ENCODE measurements at regions not wholly inside any gene's neighbourhood (a gene's known extent, or its start where the extent isn't known, plus 50 kb on each side); places are given as distances from the start of the nearest gene placed in this dataset.

DNA sequence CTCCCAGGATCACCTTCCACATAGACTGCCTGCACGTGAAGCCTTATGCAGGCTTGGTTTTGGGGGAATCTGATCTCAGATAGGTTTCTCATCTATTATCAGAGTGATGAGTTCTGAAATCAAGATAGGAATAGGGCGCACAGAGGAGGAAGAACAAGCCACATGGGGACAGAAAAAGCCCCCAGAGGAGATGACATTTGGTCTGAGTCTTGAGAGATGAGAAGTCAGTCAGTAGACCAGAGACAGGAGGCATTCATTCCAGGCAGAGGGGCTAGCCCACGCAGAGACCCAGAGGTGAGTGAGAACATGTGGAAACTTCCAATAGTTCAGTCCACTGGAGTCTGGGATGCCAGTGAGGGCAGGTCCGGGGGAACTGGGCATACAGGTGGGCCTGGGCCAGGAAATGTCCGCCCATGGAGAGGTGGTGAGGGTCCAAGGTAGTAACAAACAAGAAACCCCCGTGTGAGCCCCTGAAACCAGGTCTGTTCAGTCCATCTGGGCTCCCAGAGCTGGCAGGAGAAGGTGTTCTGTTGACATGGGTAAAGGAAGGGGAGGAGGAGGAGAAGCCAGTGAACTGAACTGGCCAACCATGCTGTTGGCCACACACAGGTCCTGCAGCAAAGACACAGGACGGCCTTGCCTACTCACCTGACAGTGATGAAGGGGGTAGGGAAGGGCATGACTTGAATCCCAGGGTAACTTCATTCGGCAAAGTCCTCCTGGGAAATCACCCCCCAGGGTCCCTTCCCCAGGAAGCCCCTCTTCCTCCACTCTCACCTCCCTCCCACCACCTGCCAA is 69.3 kb upstream of the SMNDC1 start:
- no peaks in the 10 kb centered on the region for H4K20me1 ChIP-seq (ENCODE audit: low read depth, low read length)
- no peak overlapping the region for H2AFZ ChIP-seq (ENCODE audit: low read depth, low read length, severe bottlenecking)
- no peaks in the 10 kb centered on the region for H3K36me3 ChIP-seq (ENCODE audit: low read length)
- H3F3A ChIP-seq (ENCODE audit: insufficient read depth): no peaks in the 10 kb centered on the region
- H3K9me2 ChIP-seq (replicated peaks; ENCODE audit: insufficient read depth, low read length): no peaks in the 10 kb centered on the region
- TF ChIP-seq, protein P1, sequence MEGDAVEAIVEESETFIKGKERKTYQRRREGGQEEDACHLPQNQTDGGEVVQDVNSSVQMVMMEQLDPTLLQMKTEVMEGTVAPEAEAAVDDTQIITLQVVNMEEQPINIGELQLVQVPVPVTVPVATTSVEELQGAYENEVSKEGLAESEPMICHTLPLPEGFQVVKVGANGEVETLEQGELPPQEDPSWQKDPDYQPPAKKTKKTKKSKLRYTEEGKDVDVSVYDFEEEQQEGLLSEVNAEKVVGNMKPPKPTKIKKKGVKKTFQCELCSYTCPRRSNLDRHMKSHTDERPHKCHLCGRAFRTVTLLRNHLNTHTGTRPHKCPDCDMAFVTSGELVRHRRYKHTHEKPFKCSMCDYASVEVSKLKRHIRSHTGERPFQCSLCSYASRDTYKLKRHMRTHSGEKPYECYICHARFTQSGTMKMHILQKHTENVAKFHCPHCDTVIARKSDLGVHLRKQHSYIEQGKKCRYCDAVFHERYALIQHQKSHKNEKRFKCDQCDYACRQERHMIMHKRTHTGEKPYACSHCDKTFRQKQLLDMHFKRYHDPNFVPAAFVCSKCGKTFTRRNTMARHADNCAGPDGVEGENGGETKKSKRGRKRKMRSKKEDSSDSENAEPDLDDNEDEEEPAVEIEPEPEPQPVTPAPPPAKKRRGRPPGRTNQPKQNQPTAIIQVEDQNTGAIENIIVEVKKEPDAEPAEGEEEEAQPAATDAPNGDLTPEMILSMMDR (IDR thresholded peaks at IDR 0.05; ENCODE audit: insufficient read depth, low read length, poor library complexity, severe bottlenecking): no peak
- no peak for TF ChIP-seq EZH2phosphoT487 (conservative IDR thresholded peaks at IDR 0.05; ENCODE audit: low read length)
- H3K9me3 ChIP-seq (ENCODE audit: insufficient read depth, low read length): no peaks in the 10 kb centered on the region
- H3K27me3 ChIP-seq (ENCODE audit: low read length): no peaks in the 10 kb centered on the region
- no peaks in the 10 kb centered on the region for H3K79me2 ChIP-seq (ENCODE audit: insufficient read depth, low read length)
- H3K4me2 ChIP-seq (ENCODE audit: low read depth, low read length, poor library complexity, severe bottlenecking): no peak overlapping the region
- no peak overlapping the region for H3K9ac ChIP-seq (ENCODE audit: low read length)
- H3K4me3 ChIP-seq (ENCODE audit: insufficient read depth, low read length, poor library complexity, severe bottlenecking): no peak overlapping the region
- H3K27ac ChIP-seq (ENCODE audit: low read depth, low read length): no peak overlapping the region

DNA sequence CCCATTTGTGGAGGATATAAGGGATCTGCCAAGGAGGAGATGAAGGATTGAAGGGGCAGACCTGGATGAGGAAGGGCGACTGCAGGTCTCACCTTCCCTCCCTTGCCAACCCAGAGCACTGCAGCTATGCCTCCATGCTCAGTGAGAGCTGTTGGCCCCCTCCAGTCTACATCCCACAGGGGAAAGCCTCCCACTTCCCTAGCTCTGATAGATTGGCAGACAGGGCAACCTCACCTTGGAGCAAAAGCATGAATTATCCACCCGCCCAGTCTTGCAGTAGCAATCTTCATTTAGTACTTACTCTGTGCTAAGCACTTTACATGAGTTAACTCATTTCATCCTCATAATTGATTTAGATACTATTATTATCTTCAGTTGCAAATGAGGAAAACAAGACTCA is 70.4 kb upstream of the SMNDC1 start:
- no peaks in the 10 kb centered on the region for H3K27me3 ChIP-seq (ENCODE audit: low read length)
- H3K9me3 ChIP-seq (ENCODE audit: insufficient read depth, low read length): no peaks in the 10 kb centered on the region
- no peak overlapping the region for H3K4me2 ChIP-seq (ENCODE audit: low read depth, low read length, poor library complexity, severe bottlenecking)

DNA sequence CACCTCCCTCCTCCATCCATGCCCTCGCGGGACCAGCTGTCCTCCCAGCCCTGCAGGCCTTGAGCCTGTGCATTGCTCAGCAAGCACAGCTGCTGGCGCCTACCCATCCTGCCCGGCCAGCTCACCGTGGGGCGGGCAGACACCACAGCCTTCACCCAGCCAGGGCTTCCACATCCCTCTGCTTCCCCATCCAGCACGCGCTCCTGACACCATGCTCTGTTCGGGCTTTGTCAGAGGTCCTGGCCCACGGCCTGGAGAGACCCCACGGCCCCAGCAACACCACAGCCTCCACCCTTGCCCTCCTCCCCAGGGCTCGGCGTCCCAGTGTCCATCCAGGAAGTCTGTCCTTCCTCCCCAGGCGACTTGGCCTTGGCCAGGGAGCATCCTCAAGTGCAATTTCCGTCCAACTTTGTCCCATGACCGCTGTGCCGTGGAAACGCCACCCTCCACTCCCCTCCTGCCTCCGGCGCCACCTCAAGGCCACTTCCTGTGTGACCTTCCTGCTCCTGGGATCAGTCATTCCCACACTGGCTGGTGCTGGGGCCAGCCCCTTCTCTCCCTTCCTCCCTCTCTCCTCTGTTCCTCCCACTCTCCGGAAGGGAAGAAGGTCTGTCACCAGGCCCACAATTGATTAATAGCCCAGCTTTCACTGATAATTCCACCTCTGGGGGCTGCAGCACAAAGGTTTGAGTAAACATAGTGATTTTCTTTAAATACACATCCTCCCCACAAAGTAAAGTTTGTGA is 71.5 kb upstream of the SMNDC1 start:
- Histone ChIP-seq H4K20me1 (ENCODE audit: low read depth, low read length) (no peaks in the 10 kb centered on the region), H3K4me3 (ENCODE audit: insufficient read depth, low read length, poor library complexity, severe bottlenecking) (no peak overlapping the region), H3K9ac (ENCODE audit: low read length) (no peak overlapping the region), H2AFZ (ENCODE audit: low read depth, low read length, severe bottlenecking) (no peak overlapping the region), H3K27ac (ENCODE audit: low read depth, low read length) (no peak overlapping the region), H3F3A (ENCODE audit: insufficient read depth) (no peaks in the 10 kb centered on the region), H3K27me3 (ENCODE audit: low read length) (no peaks in the 10 kb centered on the region), H3K4me2 (ENCODE audit: low read depth, low read length, poor library complexity, severe bottlenecking) (no peak overlapping the region), H3K9me3 (ENCODE audit: insufficient read depth, low read length) (no peaks in the 10 kb centered on the region), H3K36me3 (ENCODE audit: low read length) (no peaks in the 10 kb centered on the region), H3K9me2 (replicated peaks; ENCODE audit: insufficient read depth, low read length) (no peaks in the 10 kb centered on the region), H3K79me2 (ENCODE audit: insufficient read depth, low read length) (no peaks in the 10 kb centered on the region)
- TF ChIP-seq, protein P1 (IDR thresholded peaks at IDR 0.05; ENCODE audit: insufficient read depth, low read length, poor library complexity, severe bottlenecking): no peak
- TF ChIP-seq EZH2phosphoT487 (conservative IDR thresholded peaks at IDR 0.05; ENCODE audit: low read length): no peak

More for the DNA sequence above, 70.4 kb upstream of the SMNDC1 start:
- no peak overlapping the region for H3K27ac ChIP-seq (ENCODE audit: low read depth, low read length)
- H3K36me3 ChIP-seq (ENCODE audit: low read length): no peaks in the 10 kb centered on the region
- no peak for TF ChIP-seq EZH2phosphoT487 (conservative IDR thresholded peaks at IDR 0.05; ENCODE audit: low read length)
- TF ChIP-seq, protein P1 (IDR thresholded peaks at IDR 0.05; ENCODE audit: insufficient read depth, low read length, poor library complexity, severe bottlenecking): no peak
- no peaks in the 10 kb centered on the region for H3K9me2 ChIP-seq (replicated peaks; ENCODE audit: insufficient read depth, low read length)
- no peaks in the 10 kb centered on the region for H3K79me2 ChIP-seq (ENCODE audit: insufficient read depth, low read length)
- H3K9ac ChIP-seq (ENCODE audit: low read length): no peak overlapping the region
- no peak overlapping the region for H3K4me3 ChIP-seq (ENCODE audit: insufficient read depth, low read length, poor library complexity, severe bottlenecking)
- no peaks in the 10 kb centered on the region for H3F3A ChIP-seq (ENCODE audit: insufficient read depth)
- H4K20me1 ChIP-seq (ENCODE audit: low read depth, low read length): no peaks in the 10 kb centered on the region
- no peak overlapping the region for H2AFZ ChIP-seq (ENCODE audit: low read depth, low read length, severe bottlenecking)
